Choroid plexus epithelial cell (primary cell): ENCODE measurements at regions not wholly inside any gene's neighbourhood (a gene's known extent, or its start where the extent isn't known, plus 50 kb on each side); places are given as distances from the start of the nearest gene placed in this dataset.

ENCODE experiments used
- DNase-seq: peaks from one replicate; pipeline ENCODE4 v3.0.0-alpha.2; 2010; ENCODE audit warnings: low read depth
- H3K4me3 ChIP-seq: 2 replicates; pipeline ENCODE4 v1.5.1; 2011; ENCODE audit warnings: low read depth, mild to moderate bottlenecking, control low read depth, low read length, moderate library complexity
- TF ChIP-seq, protein P1 (sequence below): conservative IDR thresholded peaks from 2 replicates; pipeline ENCODE4 v1.5.1; 2011; ENCODE audit warnings: low read depth, mild to moderate bottlenecking, control low read depth, inconsistent platforms, low read length, moderate library complexity

- peak; percentile 84 for DNase-seq
Measured at GRCh38 chr10:2978111-2978510, 89.2 kb upstream of the PFKP start.

DNA sequence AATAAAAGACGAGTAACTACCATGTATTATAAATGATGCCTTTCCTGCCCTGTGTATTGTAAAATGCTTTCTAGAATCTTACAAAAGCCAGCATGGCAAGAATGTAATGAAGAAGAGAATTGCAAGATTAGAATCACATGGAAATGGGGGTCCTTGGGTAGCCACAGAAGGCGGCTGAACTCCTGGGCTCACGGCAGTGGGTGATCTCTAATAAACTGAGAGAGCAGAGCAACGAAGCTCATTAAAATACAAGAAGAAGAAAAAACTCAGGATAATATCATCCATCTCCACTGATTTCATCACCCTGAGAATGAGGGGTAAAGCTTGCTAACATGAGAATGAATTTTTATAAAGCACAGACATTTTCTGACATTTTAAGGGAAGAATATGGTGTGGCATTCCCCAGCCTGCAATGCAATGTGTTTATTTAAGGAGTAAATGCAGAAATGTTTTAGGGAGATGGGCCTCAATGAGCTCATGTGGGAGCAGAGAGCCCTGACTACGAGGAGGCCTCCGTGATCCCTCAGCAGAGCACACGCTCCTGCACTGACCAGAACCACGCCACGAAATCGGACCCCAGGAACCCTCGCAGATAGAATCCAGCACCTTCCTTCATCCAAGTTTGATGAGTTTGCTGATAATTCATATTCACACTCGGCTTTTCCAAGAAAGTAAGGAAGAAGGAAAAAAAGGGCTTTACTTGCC lies 92.7 kb upstream of the PFKP start:
- TF ChIP-seq, protein P1, sequence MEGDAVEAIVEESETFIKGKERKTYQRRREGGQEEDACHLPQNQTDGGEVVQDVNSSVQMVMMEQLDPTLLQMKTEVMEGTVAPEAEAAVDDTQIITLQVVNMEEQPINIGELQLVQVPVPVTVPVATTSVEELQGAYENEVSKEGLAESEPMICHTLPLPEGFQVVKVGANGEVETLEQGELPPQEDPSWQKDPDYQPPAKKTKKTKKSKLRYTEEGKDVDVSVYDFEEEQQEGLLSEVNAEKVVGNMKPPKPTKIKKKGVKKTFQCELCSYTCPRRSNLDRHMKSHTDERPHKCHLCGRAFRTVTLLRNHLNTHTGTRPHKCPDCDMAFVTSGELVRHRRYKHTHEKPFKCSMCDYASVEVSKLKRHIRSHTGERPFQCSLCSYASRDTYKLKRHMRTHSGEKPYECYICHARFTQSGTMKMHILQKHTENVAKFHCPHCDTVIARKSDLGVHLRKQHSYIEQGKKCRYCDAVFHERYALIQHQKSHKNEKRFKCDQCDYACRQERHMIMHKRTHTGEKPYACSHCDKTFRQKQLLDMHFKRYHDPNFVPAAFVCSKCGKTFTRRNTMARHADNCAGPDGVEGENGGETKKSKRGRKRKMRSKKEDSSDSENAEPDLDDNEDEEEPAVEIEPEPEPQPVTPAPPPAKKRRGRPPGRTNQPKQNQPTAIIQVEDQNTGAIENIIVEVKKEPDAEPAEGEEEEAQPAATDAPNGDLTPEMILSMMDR, result no peak
- H3K4me3 ChIP-seq, result no peak overlapping the region
- no peak for DNase-seq

More at GRCh38 chr10:2978111-2978510, 89.2 kb upstream of the PFKP start:
- H3K4me3 ChIP-seq, result no peak overlapping the region
- TF ChIP-seq, protein P1, result peak; percentile 76

GRCh38 chr10:2974083-2974482 lies 93.3 kb upstream of the PFKP start:
- TF ChIP-seq, protein P1, result no peak
- H3K4me3 ChIP-seq, result no peak overlapping the region
- DNase-seq, result no peak

DNA sequence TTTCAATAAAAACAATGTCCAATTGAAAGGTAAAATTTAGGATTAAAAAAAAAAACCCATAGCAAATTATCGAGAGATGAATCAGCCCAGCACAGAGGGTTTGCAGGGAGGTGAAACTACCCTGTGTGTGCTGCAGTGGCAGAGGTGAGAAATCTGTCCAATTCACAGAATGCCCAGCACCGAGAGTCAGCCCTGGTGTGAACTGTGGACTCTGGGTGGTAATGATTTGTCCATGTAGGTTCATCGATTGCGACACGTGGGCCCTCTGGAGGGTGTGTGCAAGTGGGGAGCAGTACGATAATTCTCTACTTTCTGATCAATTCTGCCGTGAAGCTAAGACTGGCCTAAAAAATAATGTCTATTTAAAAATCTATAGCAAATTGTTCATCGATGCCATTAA lies 94.5 kb upstream of the PFKP start:
- no peak for DNase-seq
- H3K4me3 ChIP-seq, result no peak overlapping the region
- TF ChIP-seq, protein P1, result no peak

- DNase-seq, result peak; percentile 44
- H3K4me3 ChIP-seq, result no peak overlapping the region
- TF ChIP-seq, protein P1, result no peak
Measured at GRCh38 chr10:2972216-2972615, 95.1 kb upstream of the PFKP start.

DNA sequence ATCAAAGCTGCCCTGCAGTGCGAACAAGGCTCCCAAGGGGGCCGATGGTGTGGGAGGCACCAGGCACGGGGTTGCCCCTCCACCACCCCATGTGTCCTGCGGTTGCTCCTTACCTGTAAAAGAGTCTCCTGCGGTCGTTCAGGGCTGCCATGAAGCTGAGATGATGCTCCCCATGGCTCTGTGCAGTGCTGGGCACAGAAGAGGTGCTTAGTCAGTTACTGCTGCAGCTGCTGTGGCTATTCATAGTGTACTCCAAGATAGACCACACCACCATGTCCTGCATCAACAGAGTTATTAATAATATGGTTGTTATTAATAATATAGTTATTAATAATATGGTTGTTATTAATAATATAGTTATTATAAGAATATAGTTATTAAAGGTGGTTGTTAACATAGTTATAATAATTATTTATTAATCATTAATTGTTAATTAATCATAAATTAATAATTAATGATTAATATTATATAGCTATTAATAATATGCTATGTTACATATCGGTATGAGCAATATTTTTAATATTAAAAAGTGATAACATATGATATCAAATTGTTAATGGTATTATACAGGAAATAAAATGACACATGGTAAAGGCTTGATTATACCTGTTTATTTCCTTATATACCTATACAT lies 97.0 kb upstream of the PFKP start:
- no peak for DNase-seq
- H3K4me3 ChIP-seq, result no peak overlapping the region
- TF ChIP-seq, protein P1, result no peak
